Amygdala (tissue), 56 donors: ENCODE measurements at regions not wholly inside any gene's neighbourhood (a gene's known extent, or its start where the extent isn't known, plus 50 kb on each side); places are given as distances from the start of the nearest gene placed in this dataset.

ENCODE experiments used
- DNase-seq, 56 donors: peaks; one replicate each; lab custom pipeline; 2025; lab: John Stamatoyannopoulos, UW

- DNase-seq: no peak
Measured at GRCh38 chr7:114853189-114853588, 68.7 kb upstream of the MDFIC start.

- DNase-seq: no peak
Measured at GRCh38 chr7:114854369-114854768, 67.5 kb upstream of the MDFIC start.

- DNase-seq: no peak
Measured at GRCh38 chr7:114856625-114857024, 65.3 kb upstream of the MDFIC start.

- DNase-seq: no peak
Measured at GRCh38 chr7:114857605-114858004, 64.3 kb upstream of the MDFIC start.

- DNase-seq: no peak
Measured at GRCh38 chr7:114859477-114859876, 62.4 kb upstream of the MDFIC start.

GRCh38 chr7:114860206-114860605, 61.7 kb upstream of the MDFIC start:
- no peak for DNase-seq

- no peak for DNase-seq
Measured at GRCh38 chr7:114862406-114862805, 59.5 kb upstream of the MDFIC start.

- DNase-seq: no peak
Measured at GRCh38 chr7:114864278-114864677, 57.6 kb upstream of the MDFIC start.

GRCh38 chr7:114865564-114865963, 56.3 kb upstream of the MDFIC start:
- DNase-seq: peak in 4 of 56 donors; percentile 1 to 10 (median 2)
